ENCODE measurements at regions not wholly inside any gene's neighbourhood (a gene's known extent, or its start where the extent isn't known, plus 50 kb on each side); places are given as distances from the start of the nearest gene placed in this dataset.

DNA sequence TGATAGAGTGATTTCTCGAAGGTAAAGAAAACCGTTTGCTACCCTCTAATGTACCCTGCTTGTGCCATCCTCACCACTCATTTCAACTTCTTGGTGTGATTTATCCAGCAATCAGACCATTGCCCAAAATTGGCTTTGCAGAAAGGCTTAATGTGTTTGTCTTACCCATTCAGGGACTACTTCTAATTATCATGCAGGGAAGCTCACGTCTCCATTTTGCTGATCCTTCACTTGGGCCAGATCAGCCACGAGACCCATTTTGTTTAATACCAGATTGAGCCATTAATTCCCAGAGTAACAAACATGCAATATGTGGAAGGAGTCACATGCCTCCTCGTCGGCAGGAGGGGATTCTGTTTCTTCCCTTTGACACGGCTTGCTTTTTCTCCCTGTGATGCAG lies 51.1 kb upstream of the CRY1 start:
- Histone ChIP-seq H3K4me3 (ENCODE audit: low read depth, low read length) (no peak overlapping the region), H3K36me3 (ENCODE audit: insufficient read depth) (no peaks in the 10 kb centered on the region), H3K27ac (ENCODE audit: low read depth) (no peak overlapping the region), H3K4me1 (ENCODE audit: insufficient read depth) (no peaks in the 10 kb centered on the region)
- DNase-seq (ENCODE audit: extremely low spot score), result no peak
- WGBS, result 70% methylated on average over 7 of the region's 7 CpGs

GRCh38 chr12:107144990-107145389 lies 51.6 kb upstream of the CRY1 start:
- Histone ChIP-seq H3K4me3 (ENCODE audit: low read depth, low read length) (no peak overlapping the region), H3K36me3 (ENCODE audit: insufficient read depth) (no peaks in the 10 kb centered on the region), H3K27ac (ENCODE audit: low read depth) (no peak overlapping the region), H3K4me1 (ENCODE audit: insufficient read depth) (no peaks in the 10 kb centered on the region)
- 53% methylated on average over 2 of the region's 2 CpGs for WGBS
- no peak for DNase-seq (ENCODE audit: extremely low spot score)

GRCh38 chr12:107145397-107145796 lies 52.0 kb upstream of the CRY1 start:
- no peak for DNase-seq (ENCODE audit: extremely low spot score)
- Histone ChIP-seq H3K36me3 (ENCODE audit: insufficient read depth) (no peaks in the 10 kb centered on the region), H3K27ac (ENCODE audit: low read depth) (no peak overlapping the region), H3K4me1 (ENCODE audit: insufficient read depth) (no peaks in the 10 kb centered on the region), H3K4me3 (ENCODE audit: low read depth, low read length) (no peak overlapping the region)
- WGBS, result 55% methylated on average over 6 of the region's 6 CpGs

GRCh38 chr12:107148107-107148506 lies 54.8 kb upstream of the CRY1 start:
- H3K27ac ChIP-seq (ENCODE audit: low read depth), result no peak overlapping the region
- no peak overlapping the region for H3K4me3 ChIP-seq (ENCODE audit: low read depth, low read length)
- no peaks in the 10 kb centered on the region for H3K36me3 ChIP-seq (ENCODE audit: insufficient read depth)
- no peak for DNase-seq (ENCODE audit: extremely low spot score)
- no peaks in the 10 kb centered on the region for H3K4me1 ChIP-seq (ENCODE audit: insufficient read depth)
- WGBS, result 65% methylated on average over 2 of the region's 2 CpGs

GRCh38 chr12:107152315-107152714 lies 59.0 kb upstream of the CRY1 start:
- Histone ChIP-seq H3K27ac (ENCODE audit: low read depth) (no peak overlapping the region), H3K36me3 (ENCODE audit: insufficient read depth) (no peaks in the 10 kb centered on the region), H3K4me3 (ENCODE audit: low read depth, low read length) (no peak overlapping the region), H3K4me1 (ENCODE audit: insufficient read depth) (no peaks in the 10 kb centered on the region)
- 75% methylated on average over 3 of the region's 3 CpGs for WGBS
- no peak for DNase-seq (ENCODE audit: extremely low spot score)

DNA sequence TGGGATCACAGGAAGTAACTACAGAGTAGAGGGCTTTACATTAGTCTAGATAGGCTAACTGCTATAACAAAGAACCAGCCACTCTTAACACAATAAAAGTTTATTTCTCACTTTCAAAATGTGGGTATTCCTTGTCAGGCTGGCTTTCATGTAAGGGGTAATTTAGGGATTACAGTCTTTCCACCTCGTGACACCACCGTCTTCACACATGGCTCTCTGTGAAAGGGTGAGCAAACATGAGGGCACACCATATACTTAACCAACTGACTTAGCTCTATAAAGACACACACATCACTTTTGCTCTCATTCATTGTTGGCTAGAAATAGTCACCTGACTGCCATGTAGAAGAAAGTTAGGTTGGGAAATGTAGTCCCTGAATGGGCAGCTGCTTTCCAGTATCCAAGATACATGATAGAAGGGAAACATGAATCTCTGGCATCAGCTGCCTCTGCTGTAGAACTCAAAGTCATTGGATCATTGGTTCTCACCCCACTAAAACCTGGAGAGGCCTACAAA lies 66.1 kb upstream of the CRY1 start:
- WGBS, result 87% methylated on average over 2 of the region's 2 CpGs
- DNase-seq (ENCODE audit: extremely low spot score), result no peak
- no peak overlapping the region for H3K4me3 ChIP-seq (ENCODE audit: low read depth, low read length)

DNA sequence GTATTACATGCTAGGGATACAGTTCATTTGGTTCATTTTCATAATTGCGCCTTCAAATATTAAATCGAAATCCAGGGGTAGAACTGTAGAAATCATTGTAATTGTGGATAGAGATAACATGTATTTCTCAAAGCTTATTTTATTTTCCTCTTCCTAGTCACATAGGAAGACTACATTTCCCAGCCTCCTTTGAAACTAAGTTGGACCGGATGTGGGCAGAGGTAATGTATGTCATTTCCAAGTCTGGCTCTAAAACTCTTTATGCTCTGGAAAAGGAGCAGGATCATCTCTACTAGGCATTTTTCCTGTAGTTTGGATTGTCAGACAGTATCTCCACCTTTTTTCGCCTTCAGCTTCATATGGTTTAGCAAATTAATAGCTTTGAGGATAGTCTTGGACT lies 70.1 kb upstream of the CRY1 start:
- DNase-seq (ENCODE audit: extremely low spot score), result no peak
- H3K4me3 ChIP-seq (ENCODE audit: low read depth, low read length), result no peak overlapping the region
- no peaks in the 10 kb centered on the region for H3K4me1 ChIP-seq (ENCODE audit: insufficient read depth)
- H3K36me3 ChIP-seq (ENCODE audit: insufficient read depth), result no peaks in the 10 kb centered on the region
- no peak overlapping the region for H3K27ac ChIP-seq (ENCODE audit: low read depth)
- 81% methylated on average over 4 of the region's 4 CpGs for WGBS

More for the DNA sequence above, 66.1 kb upstream of the CRY1 start:
- Histone ChIP-seq H3K4me1 (ENCODE audit: insufficient read depth) (no peaks in the 10 kb centered on the region), H3K36me3 (ENCODE audit: insufficient read depth) (no peaks in the 10 kb centered on the region), H3K27ac (ENCODE audit: low read depth) (no peak overlapping the region)

GRCh38 chr12:107164392-107164791 lies 71.0 kb upstream of the CRY1 start:
- H3K4me3 ChIP-seq (ENCODE audit: low read depth, low read length), result no peak overlapping the region
- H3K36me3 ChIP-seq (ENCODE audit: insufficient read depth), result no peaks in the 10 kb centered on the region
- 75% methylated on average over 1 of the region's 1 CpG for WGBS
- no peak overlapping the region for H3K27ac ChIP-seq (ENCODE audit: low read depth)
- no peaks in the 10 kb centered on the region for H3K4me1 ChIP-seq (ENCODE audit: insufficient read depth)
- no peak for DNase-seq (ENCODE audit: extremely low spot score)

DNA sequence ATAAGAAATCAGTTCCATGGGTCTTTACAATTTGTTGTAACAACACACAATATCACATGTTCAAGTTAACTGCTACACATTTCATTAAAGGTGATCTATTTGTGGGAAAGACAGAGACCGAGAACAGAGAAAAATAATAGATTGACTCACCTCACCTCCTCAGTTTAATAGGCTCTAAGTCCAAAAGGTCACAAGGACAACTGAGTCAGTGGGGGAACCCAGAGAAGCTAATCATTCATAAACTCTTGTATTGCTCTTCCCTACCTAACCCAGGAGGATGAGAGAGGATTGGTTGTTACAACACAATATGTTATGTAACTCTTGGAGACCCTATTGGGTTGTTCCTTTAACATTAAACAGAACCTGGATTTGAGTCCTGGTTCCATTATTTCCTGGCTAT lies 72.2 kb upstream of the CRY1 start:
- DNase-seq (ENCODE audit: extremely low spot score), result no peak
- Histone ChIP-seq H3K4me1 (ENCODE audit: insufficient read depth) (no peaks in the 10 kb centered on the region), H3K4me3 (ENCODE audit: low read depth, low read length) (no peak overlapping the region), H3K36me3 (ENCODE audit: insufficient read depth) (no peaks in the 10 kb centered on the region), H3K27ac (ENCODE audit: low read depth) (no peak overlapping the region)
- 91% methylated on average over 1 of the region's 1 CpG for WGBS

- no peak for DNase-seq (ENCODE audit: extremely low spot score)
- H3K27ac ChIP-seq (ENCODE audit: low read depth), result no peak overlapping the region
- WGBS, result 14% methylated on average over 3 of the region's 3 CpGs
- no peaks in the 10 kb centered on the region for H3K36me3 ChIP-seq (ENCODE audit: insufficient read depth)
- H3K4me3 ChIP-seq (ENCODE audit: low read depth, low read length), result no peak overlapping the region
- no peaks in the 10 kb centered on the region for H3K4me1 ChIP-seq (ENCODE audit: insufficient read depth)
These were observed 74.4 kb upstream of the CRY1 start for GRCh38 chr12:107167756-107168155.

GRCh38 chr12:107169200-107169599 lies 75.9 kb upstream of the CRY1 start:
- Histone ChIP-seq H3K27ac (ENCODE audit: low read depth) (no peak overlapping the region), H3K4me1 (ENCODE audit: insufficient read depth) (no peaks in the 10 kb centered on the region), H3K4me3 (ENCODE audit: low read depth, low read length) (no peak overlapping the region), H3K36me3 (ENCODE audit: insufficient read depth) (no peaks in the 10 kb centered on the region)
- no peak for DNase-seq (ENCODE audit: extremely low spot score)
- WGBS, result 72% methylated on average over 6 of the region's 6 CpGs

GRCh38 chr12:107178776-107179175 lies 85.4 kb upstream of the CRY1 start:
- no peak overlapping the region for H3K27ac ChIP-seq (ENCODE audit: low read depth)
- H3K36me3 ChIP-seq (ENCODE audit: insufficient read depth), result no peaks in the 10 kb centered on the region
- no peak overlapping the region for H3K4me3 ChIP-seq (ENCODE audit: low read depth, low read length)
- 84% methylated on average over 5 of the region's 5 CpGs for WGBS
- DNase-seq (ENCODE audit: extremely low spot score), result no peak
- H3K4me1 ChIP-seq (ENCODE audit: insufficient read depth), result no peaks in the 10 kb centered on the region

GRCh38 chr12:107179871-107180270 lies 86.5 kb upstream of the CRY1 start:
- Histone ChIP-seq H3K4me3 (ENCODE audit: low read depth, low read length) (no peak overlapping the region), H3K4me1 (ENCODE audit: insufficient read depth) (no peaks in the 10 kb centered on the region), H3K27ac (ENCODE audit: low read depth) (no peak overlapping the region), H3K36me3 (ENCODE audit: insufficient read depth) (peaks cover 2% of the 10 kb centered on the region)
- DNase-seq (ENCODE audit: extremely low spot score), result no peak
- WGBS, result 76% methylated on average over 1 of the region's 1 CpG

DNA sequence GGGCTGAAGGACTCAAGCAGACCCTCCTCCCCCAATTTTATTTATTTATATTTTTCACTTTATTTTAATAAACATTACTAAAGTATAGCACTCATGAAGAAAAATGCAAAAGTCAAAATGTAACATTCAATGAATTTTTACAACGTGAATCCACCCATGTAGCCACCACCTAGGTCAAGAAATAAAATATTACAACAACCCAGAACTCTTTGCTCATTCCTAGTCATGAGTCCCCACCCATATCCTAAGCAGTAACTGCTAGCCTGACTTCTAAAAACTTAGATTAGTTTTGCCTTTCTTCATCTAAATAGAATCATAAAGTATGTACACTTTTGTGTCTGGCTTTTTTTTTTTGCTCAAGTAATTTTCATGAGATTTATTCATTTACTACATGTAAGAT lies 86.9 kb upstream of the CRY1 start:
- Histone ChIP-seq H3K4me3 (ENCODE audit: low read depth, low read length) (no peak overlapping the region), H3K4me1 (ENCODE audit: insufficient read depth) (no peaks in the 10 kb centered on the region), H3K36me3 (ENCODE audit: insufficient read depth) (peaks cover 2% of the 10 kb centered on the region), H3K27ac (ENCODE audit: low read depth) (no peak overlapping the region)
- DNase-seq (ENCODE audit: extremely low spot score), result no peak
- WGBS, result 62% methylated on average over 1 of the region's 1 CpG

DNA sequence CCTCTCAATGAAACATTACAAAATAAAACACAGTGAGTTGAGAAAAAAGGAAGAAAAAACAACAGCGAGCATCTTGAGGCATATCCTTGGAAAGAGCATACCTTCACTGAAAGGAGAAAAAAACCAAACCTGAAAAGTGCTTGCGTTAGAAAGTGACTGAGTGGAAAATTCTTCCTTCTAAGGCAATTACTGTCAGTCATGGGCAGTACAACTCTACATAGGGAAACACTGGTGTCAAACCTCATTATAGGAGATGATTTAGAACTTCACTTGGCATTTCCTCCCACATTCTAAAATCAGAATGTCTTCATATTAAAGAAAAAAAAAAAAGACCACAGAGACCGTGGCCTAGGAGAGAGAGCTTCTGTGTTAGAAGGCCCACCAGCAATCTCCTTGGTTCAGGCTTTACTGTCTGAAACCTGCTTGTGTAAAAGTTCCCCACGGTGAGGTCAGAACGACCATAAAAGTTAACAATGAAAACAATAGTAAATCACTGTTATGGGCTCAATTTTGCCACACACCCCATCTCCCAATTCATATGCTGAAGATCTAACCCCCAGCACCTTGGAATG lies 91.1 kb upstream of the CRY1 start:
- H3K4me3 ChIP-seq (ENCODE audit: low read depth, low read length), result no peak overlapping the region
- no peaks in the 10 kb centered on the region for H3K4me1 ChIP-seq (ENCODE audit: insufficient read depth)
- 40% methylated on average over 5 of the region's 5 CpGs for WGBS
- no peak for DNase-seq (ENCODE audit: extremely low spot score)
- peaks cover 2% of the 10 kb centered on the region for H3K36me3 ChIP-seq (ENCODE audit: insufficient read depth)
- no peak overlapping the region for H3K27ac ChIP-seq (ENCODE audit: low read depth)

All from urinary bladder (tissue), 3 donors.